Aorta (tissue), 5 donors: ENCODE measurements at regions not wholly inside any gene's neighbourhood (a gene's known extent, or its start where the extent isn't known, plus 50 kb on each side); places are given as distances from the start of the nearest gene placed in this dataset.
"Not testable (repeated sequence)": the region's sequence is repeated elsewhere in the genome, so short reads cannot be mapped to it uniquely, and the experiment has no call there.

Source experiments
- ATAC-seq: fragments of 200-7000 bp; cut with Tn5 transposase; one replicate; pipeline ENCODE4 v1.9.1; 2022; ENCODE audit warnings: moderate library complexity; ENCODE audit not compliant: low FRiP score
- DNase-seq, 2 donors: peaks; one replicate each; pipeline ENCODE4 v3.0.0-alpha.2; 2020
- H3K27ac ChIP-seq, 2 donors: one replicate each; pipeline ENCODE4 v1.5.1; 2013; ENCODE audit warnings: low read length in 2 of 2, mild to moderate bottlenecking in 2 of 2, moderate library complexity in 2 of 2, control low read depth in 1 of 2, inconsistent platforms in 1 of 2, low read depth in 1 of 2
- H3K27me3 ChIP-seq, 2 donors: one replicate each; pipeline ENCODE4 v1.6.1; 2013; ENCODE audit warnings: control low read depth in 1 of 2, low read length in 1 of 2, mild to moderate bottlenecking in 1 of 2, moderate library complexity in 1 of 2; ENCODE audit not compliant: insufficient read depth in 2 of 2, control insufficient read depth in 1 of 2
- H3K36me3 ChIP-seq, 2 donors: one replicate each; pipeline ENCODE4 v1.6.1; 2013; ENCODE audit warnings: control low read depth in 1 of 2, low read length in 1 of 2, mild to moderate bottlenecking in 1 of 2; ENCODE audit not compliant: insufficient read depth in 2 of 2, control insufficient read depth in 1 of 2
- H3K4me1 ChIP-seq, 2 donors: one replicate each; pipeline ENCODE4 v1.6.1; 2013; ENCODE audit warnings: low read length in 2 of 2, control low read depth in 1 of 2, mild to moderate bottlenecking in 1 of 2, moderate library complexity in 1 of 2; ENCODE audit not compliant: insufficient read depth in 2 of 2, control insufficient read depth in 1 of 2
- H3K4me3 ChIP-seq, 2 donors: one replicate each; pipeline ENCODE4 v1.5.1; 2013; ENCODE audit warnings: low read length in 2 of 2, control low read depth in 1 of 2, mild to moderate bottlenecking in 1 of 2
- H3K9me3 ChIP-seq: one replicate; pipeline ENCODE4 v1.6.1; 2013; ENCODE audit warnings: mild to moderate bottlenecking, low read length; ENCODE audit not compliant: control insufficient read depth
- WGBS, 2 donors: extraction: QIAGEN DNeasy Blood & Tissue Kit; methylation state at CpG; one replicate each; pipeline ENCODE4 v1.1.7; 2013; 5-methylcytosine and 5-hydroxymethylcytosine counted together
- intact Hi-C, 2 donors: fragments of 100-400 bp; cut with DNase I; formaldehyde crosslinking; loops; one replicate each; pipeline versions ENCODE4 v1.14.2 to v1.15.0; 2022
- donor health status: healthy with polysubstance abuse.
- donor health status: Bipolar disorder and iron deficiency.
- donor health status: DM: no; HTN: no; CAD: no.
- donor health status: DM: no; HTN: no; CAD: no.
- donor health status: DM: yes; HTN: yes; CAD: no.

- 89% methylated on average over 6 of the region's 6 CpGs for WGBS, 2 donors
- DNase-seq (peak in 1 of 2 donors; percentile 49), ATAC-seq (no peak)
- H3K36me3 ChIP-seq, result no peaks in the 10 kb centered on the region
- H3K27ac ChIP-seq, result no peak overlapping the region
- H3K4me1 ChIP-seq, result no peaks in the 10 kb centered on the region
- H3K4me3 ChIP-seq, result no peak overlapping the region
- H3K9me3 ChIP-seq, result no peaks in the 10 kb centered on the region
- intact Hi-C loops, result no loop called here
- H3K27me3 ChIP-seq, result no peaks in the 10 kb centered on the region
Observed at GRCh38 chr5:28310696-28311095, 1272.3 kb upstream of the CDH9 start.

GRCh38 chr5:28305891-28306290, 1267.5 kb upstream of the CDH9 start:
- H3K27me3 ChIP-seq, result no peaks in the 10 kb centered on the region
- H3K9me3 ChIP-seq, result no peaks in the 10 kb centered on the region
- WGBS, 2 donors, result 10 to 36% methylated on average over 1 of the region's 1 CpG
- no peaks in the 10 kb centered on the region for H3K36me3 ChIP-seq
- H3K4me3 ChIP-seq, result no peak overlapping the region
- intact Hi-C loops, result no loop called here
- no peak for ATAC-seq
- H3K4me1 ChIP-seq, result no peaks in the 10 kb centered on the region
- H3K27ac ChIP-seq, result no peak overlapping the region
- no peak for DNase-seq

GRCh38 chr5:28301712-28302111, 1263.3 kb upstream of the CDH9 start:
- Histone ChIP-seq H3K36me3 (no peaks in the 10 kb centered on the region), H3K4me3 (no peak overlapping the region), H3K27ac (no peak overlapping the region), H3K9me3 (no peaks in the 10 kb centered on the region), H3K27me3 (no peaks in the 10 kb centered on the region), H3K4me1 (no peaks in the 10 kb centered on the region)
- ATAC-seq (no peak), DNase-seq (no peak)
- intact Hi-C loops, result no loop called here
- WGBS, 2 donors, result 16 to 32% methylated on average over 2 of the region's 2 CpGs

- Histone ChIP-seq H3K27me3 (no peaks in the 10 kb centered on the region), H3K36me3 (no peaks in the 10 kb centered on the region), H3K4me1 (no peaks in the 10 kb centered on the region), H3K9me3 (no peaks in the 10 kb centered on the region), H3K27ac (no peak overlapping the region), H3K4me3 (no peak overlapping the region)
- ATAC-seq, result no peak
- DNase-seq, result no peak
- intact Hi-C loops, result no loop called here
- 79 to 84% methylated on average over 5 of the region's 5 CpGs for WGBS, 2 donors
Observed at GRCh38 chr5:28296254-28297013, 1258.0 kb upstream of the CDH9 start.

DNA sequence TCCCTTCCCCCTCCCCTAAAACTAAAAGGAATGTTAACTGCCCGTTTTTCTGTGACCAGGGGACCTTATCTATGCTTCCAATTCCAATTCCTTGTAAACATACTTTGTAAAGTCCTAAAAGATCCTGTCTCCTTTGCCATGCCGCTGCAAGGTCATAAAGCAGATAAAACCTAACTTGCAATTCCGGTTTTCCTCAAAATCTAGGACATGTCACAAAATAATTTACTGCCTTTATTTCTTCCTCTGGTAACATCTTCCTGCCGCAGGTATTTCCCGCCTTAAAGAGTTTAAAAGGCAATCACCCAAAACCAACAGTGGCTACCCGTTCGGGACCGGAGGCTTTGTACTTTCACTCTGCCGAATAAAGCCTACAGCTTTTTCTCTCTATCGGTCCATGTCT, 1248.6 kb upstream of the CDH9 start:
- H3K27ac ChIP-seq, DNase-seq, H3K36me3 ChIP-seq, H3K27me3 ChIP-seq, H3K4me1 ChIP-seq, H3K9me3 ChIP-seq, ATAC-seq, intact Hi-C loops, H3K4me3 ChIP-seq: not testable (repeated sequence)
- 71 to 73% methylated on average over 10 of the region's 10 CpGs for WGBS, 2 donors

DNA sequence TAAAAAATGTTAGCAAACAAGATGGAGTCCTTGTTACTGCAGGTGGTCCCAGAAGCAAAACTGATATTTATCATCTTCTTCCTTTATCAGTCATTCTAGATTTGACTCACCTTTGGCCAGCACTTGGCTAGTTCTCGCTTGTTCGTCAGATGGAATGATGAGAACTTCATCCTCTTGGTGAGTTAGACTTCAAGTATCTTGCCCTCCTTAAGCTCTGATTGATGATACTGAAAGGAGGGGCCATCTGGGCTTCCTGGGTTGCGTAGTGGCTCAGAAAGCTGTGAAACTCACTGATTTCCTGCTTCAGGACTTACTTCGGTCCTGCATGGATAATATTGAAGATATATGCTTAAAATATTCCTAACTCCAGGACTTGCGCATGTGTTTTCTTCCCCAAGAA, 1248.2 kb upstream of the CDH9 start:
- no peak overlapping the region for H3K27ac ChIP-seq
- no peaks in the 10 kb centered on the region for H3K27me3 ChIP-seq
- DNase-seq (no peak), ATAC-seq (no peak)
- H3K9me3 ChIP-seq, result peaks cover 1% of the 10 kb centered on the region
- H3K4me1 ChIP-seq, result no peaks in the 10 kb centered on the region
- intact Hi-C loops, result no loop called here
- H3K36me3 ChIP-seq, result no peaks in the 10 kb centered on the region
- no peak overlapping the region for H3K4me3 ChIP-seq
- WGBS, 2 donors, result 74 to 77% methylated on average over 5 of the region's 5 CpGs

GRCh38 chr5:28284788-28285187, 1246.4 kb upstream of the CDH9 start:
- Histone ChIP-seq H3K27me3 (no peaks in the 10 kb centered on the region), H3K4me1 (no peaks in the 10 kb centered on the region), H3K27ac (no peak overlapping the region), H3K36me3 (no peaks in the 10 kb centered on the region), H3K9me3 (peaks cover 1% of the 10 kb centered on the region), H3K4me3 (no peak overlapping the region)
- intact Hi-C loops, result no loop called here
- DNase-seq (no peak), ATAC-seq (no peak)
- 78% methylated on average over 2 of the region's 2 CpGs for WGBS, 2 donors

DNA sequence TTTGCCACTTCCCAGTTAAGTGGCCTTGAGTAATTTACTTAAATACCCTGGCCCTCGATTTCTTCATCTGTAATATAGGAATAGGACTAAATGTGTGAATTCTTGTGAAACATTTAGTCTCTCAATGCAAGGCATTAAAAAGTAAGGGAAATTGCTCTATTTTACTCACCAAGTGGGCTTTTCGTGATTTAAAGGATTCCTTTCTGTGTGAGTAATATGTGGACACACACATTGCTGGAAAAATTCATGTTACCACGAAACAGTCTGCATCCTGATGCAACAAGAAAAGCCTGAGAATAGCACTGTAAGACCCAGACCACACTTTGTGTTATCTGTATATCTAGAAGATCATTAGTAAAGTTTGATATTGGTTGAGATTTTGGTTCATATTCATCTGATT, 1243.0 kb upstream of the CDH9 start:
- Histone ChIP-seq H3K4me1 (no peaks in the 10 kb centered on the region), H3K9me3 (peaks cover 1% of the 10 kb centered on the region), H3K27me3 (no peaks in the 10 kb centered on the region), H3K4me3 (no peak overlapping the region), H3K36me3 (no peaks in the 10 kb centered on the region), H3K27ac (no peak overlapping the region)
- intact Hi-C loops, result no loop called here
- DNase-seq (no peak), ATAC-seq (no peak)
- 39 to 47% methylated on average over 3 of the region's 3 CpGs for WGBS, 2 donors

GRCh38 chr5:28275931-28276330, 1237.5 kb upstream of the CDH9 start:
- ATAC-seq (no peak), DNase-seq (no peak)
- no peaks in the 10 kb centered on the region for H3K9me3 ChIP-seq
- H3K4me3 ChIP-seq, result no peak overlapping the region
- intact Hi-C loops, result no loop called here
- H3K36me3 ChIP-seq, result no peaks in the 10 kb centered on the region
- H3K27ac ChIP-seq, result no peak overlapping the region
- H3K4me1 ChIP-seq, result no peaks in the 10 kb centered on the region
- no peaks in the 10 kb centered on the region for H3K27me3 ChIP-seq
- WGBS, 2 donors, result 59 to 69% methylated on average over 4 of the region's 4 CpGs
